Inferior parietal cortex (tissue), 1 donor: ENCODE measurements at regions not wholly inside any gene's neighbourhood (a gene's known extent, or its start where the extent isn't known, plus 50 kb on each side); places are given as distances from the start of the nearest gene placed in this dataset.

Source experiments
- DNase-seq: peaks from one replicate; pipeline ENCODE4 v3.0.0-alpha.2; 2016; ENCODE audit errors: extremely low spot score

GRCh38 chr6:43983191-43983590 lies 144.1 kb downstream of the MRPL14 start:
- DNase-seq: no peak

- DNase-seq: no peak
Measured at GRCh38 chr6:43982084-43982625, 145.1 kb downstream of the MRPL14 start.

- DNase-seq: no peak
Measured at GRCh38 chr6:43981363-43981990, 145.8 kb downstream of the MRPL14 start.

- DNase-seq: no peak
Measured at GRCh38 chr6:43980004-43980795, 147.1 kb downstream of the MRPL14 start.

GRCh38 chr6:43979525-43979924 lies 147.7 kb downstream of the MRPL14 start:
- DNase-seq: no peak

GRCh38 chr6:43978473-43979346 lies 148.5 kb downstream of the MRPL14 start:
- DNase-seq: no peak

GRCh38 chr6:43977404-43978111 lies 149.7 kb downstream of the MRPL14 start:
- no peak for DNase-seq

GRCh38 chr6:43976706-43977403 lies 150.4 kb downstream of the MRPL14 start:
- no peak for DNase-seq

GRCh38 chr6:43974643-43975230 lies 152.5 kb downstream of the MRPL14 start:
- no peak for DNase-seq

- DNase-seq: no peak
Measured at GRCh38 chr6:43973357-43973756, 153.9 kb downstream of the MRPL14 start.

GRCh38 chr6:43972913-43973300 lies 154.3 kb downstream of the MRPL14 start:
- DNase-seq: peak; percentile 69

GRCh38 chr6:43972179-43972912 lies 154.9 kb downstream of the MRPL14 start:
- DNase-seq: no peak

- no peak for DNase-seq
Measured at GRCh38 chr6:43971776-43972126, 155.5 kb downstream of the MRPL14 start.

GRCh38 chr6:43970913-43971775 lies 156.1 kb downstream of the MRPL14 start:
- no peak for DNase-seq

- no peak for DNase-seq
Measured at GRCh38 chr6:43970068-43970912, 157.0 kb downstream of the MRPL14 start.

GRCh38 chr6:43969158-43969981 lies 157.9 kb downstream of the MRPL14 start:
- DNase-seq: no peak
